ENCODE measurements at regions not wholly inside any gene's neighbourhood (a gene's known extent, or its start where the extent isn't known, plus 50 kb on each side); places are given as distances from the start of the nearest gene placed in this dataset.
"Not testable (repeated sequence)": the region's sequence is repeated elsewhere in the genome, so short reads cannot be mapped to it uniquely, and the experiment has no call there.

DNA sequence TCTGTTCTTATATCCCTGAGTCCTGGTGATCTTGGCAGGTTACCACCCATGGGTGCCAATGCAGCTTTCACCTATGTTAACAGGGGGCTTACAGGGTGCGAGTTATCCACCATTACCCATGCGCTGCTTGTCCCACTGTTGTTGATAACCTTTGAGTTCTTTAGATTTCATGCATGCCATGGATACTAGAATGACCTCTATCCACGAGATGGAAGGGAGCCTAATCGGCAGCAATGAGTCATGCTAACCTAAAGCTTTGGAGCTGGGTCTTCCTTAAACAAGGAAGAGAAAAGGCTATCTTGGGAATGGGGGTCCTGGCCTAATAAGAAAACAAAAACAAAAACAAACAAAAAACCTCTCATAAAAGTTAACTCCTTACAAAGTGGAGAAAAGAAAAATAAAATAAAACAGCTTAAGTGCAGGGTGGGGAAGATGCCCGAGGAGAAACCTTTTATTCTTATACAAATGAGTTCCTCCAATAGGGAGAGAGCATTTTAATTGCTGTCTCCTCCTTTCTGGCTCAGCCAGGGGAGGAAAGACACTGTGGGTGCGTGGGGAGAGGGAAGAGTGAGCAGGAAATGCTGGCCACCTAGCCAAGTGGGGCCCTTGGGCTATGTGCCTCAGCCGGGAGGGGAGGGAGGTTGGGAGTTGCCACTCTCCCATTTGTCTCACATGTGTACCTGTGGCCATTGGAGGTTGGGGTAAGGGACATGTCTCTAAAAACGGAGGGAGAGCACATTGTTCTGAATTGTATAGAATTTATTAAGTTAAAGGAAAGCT lies 571.7 kb upstream of the TPTE start:
- TF ChIP-seq, protein P1, sequence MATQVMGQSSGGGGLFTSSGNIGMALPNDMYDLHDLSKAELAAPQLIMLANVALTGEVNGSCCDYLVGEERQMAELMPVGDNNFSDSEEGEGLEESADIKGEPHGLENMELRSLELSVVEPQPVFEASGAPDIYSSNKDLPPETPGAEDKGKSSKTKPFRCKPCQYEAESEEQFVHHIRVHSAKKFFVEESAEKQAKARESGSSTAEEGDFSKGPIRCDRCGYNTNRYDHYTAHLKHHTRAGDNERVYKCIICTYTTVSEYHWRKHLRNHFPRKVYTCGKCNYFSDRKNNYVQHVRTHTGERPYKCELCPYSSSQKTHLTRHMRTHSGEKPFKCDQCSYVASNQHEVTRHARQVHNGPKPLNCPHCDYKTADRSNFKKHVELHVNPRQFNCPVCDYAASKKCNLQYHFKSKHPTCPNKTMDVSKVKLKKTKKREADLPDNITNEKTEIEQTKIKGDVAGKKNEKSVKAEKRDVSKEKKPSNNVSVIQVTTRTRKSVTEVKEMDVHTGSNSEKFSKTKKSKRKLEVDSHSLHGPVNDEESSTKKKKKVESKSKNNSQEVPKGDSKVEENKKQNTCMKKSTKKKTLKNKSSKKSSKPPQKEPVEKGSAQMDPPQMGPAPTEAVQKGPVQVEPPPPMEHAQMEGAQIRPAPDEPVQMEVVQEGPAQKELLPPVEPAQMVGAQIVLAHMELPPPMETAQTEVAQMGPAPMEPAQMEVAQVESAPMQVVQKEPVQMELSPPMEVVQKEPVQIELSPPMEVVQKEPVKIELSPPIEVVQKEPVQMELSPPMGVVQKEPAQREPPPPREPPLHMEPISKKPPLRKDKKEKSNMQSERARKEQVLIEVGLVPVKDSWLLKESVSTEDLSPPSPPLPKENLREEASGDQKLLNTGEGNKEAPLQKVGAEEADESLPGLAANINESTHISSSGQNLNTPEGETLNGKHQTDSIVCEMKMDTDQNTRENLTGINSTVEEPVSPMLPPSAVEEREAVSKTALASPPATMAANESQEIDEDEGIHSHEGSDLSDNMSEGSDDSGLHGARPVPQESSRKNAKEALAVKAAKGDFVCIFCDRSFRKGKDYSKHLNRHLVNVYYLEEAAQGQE (IDR thresholded peaks at IDR 0.05; ENCODE audit: low read depth) = not testable (repeated sequence)
- not testable (repeated sequence) for TF ChIP-seq TCF7L2 (IDR thresholded peaks at IDR 0.05; ENCODE audit: borderline replicate concordance, extremely low read depth, insufficient read depth, insufficient read length); SP1 (IDR thresholded peaks at IDR 0.05; ENCODE audit: low read depth); EZH2 (IDR thresholded peaks at IDR 0.05); POLR2AphosphoS5 (IDR thresholded peaks at IDR 0.05; ENCODE audit: low read depth, low read length)
- TF ChIP-seq, protein P2, sequence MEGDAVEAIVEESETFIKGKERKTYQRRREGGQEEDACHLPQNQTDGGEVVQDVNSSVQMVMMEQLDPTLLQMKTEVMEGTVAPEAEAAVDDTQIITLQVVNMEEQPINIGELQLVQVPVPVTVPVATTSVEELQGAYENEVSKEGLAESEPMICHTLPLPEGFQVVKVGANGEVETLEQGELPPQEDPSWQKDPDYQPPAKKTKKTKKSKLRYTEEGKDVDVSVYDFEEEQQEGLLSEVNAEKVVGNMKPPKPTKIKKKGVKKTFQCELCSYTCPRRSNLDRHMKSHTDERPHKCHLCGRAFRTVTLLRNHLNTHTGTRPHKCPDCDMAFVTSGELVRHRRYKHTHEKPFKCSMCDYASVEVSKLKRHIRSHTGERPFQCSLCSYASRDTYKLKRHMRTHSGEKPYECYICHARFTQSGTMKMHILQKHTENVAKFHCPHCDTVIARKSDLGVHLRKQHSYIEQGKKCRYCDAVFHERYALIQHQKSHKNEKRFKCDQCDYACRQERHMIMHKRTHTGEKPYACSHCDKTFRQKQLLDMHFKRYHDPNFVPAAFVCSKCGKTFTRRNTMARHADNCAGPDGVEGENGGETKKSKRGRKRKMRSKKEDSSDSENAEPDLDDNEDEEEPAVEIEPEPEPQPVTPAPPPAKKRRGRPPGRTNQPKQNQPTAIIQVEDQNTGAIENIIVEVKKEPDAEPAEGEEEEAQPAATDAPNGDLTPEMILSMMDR (IDR thresholded peaks at IDR 0.05 in 2 of 3, conservative IDR thresholded peaks at IDR 0.05 in 1 of 3; ENCODE audit: borderline replicate concordance in 1 of 3, insufficient read depth in 1 of 3, low read depth in 2 of 3, low read length in 2 of 3) = not testable (repeated sequence)

All from HCT116 (cell line).